ENCODE measurements at regions not wholly inside any gene's neighbourhood (a gene's known extent, or its start where the extent isn't known, plus 50 kb on each side); places are given as distances from the start of the nearest gene placed in this dataset.

DNA sequence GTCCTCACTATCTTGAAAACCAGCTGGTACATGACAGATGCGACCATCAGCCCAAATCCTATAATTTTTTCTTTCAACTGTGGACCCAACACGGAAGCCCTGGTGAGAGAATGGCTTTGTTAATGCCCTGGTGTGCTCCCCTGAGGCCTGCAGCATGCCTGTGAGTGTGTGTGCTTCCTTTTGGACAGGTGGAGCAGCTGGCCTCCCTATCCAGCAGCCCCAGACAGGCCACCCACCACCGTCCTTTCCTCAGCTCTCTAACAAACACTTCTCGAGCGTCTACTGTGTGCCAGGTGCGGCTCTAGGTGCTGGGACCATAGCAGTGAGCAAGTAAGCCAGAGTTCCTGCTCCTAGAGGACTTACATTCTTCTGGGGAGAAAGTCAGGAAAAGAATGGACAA is 78.9 kb upstream of the GZMB start:
- Histone ChIP-seq H3F3A (ENCODE audit: insufficient read depth, low read length) (no peaks in the 10 kb centered on the region), H3K36me3 (ENCODE audit: insufficient read depth, low read length) (no peaks in the 10 kb centered on the region), H3K9ac (ENCODE audit: low read length) (no peak overlapping the region), H3K9me2 (ENCODE audit: low read depth, low read length) (no peaks in the 10 kb centered on the region), H2AFZ (ENCODE audit: low read length) (no peak overlapping the region), H3K4me3 (ENCODE audit: low read depth, low read length, poor library complexity, severe bottlenecking) (no peak overlapping the region), H3K4me1 (ENCODE audit: insufficient read depth, low read length, severe bottlenecking) (no peaks in the 10 kb centered on the region), H3K9me3 (ENCODE audit: low read length) (no peaks in the 10 kb centered on the region), H3K27ac (ENCODE audit: low read depth, low read length, poor library complexity, severe bottlenecking) (no peak overlapping the region), H3K27me3 (ENCODE audit: insufficient read depth, low read length) (no peaks in the 10 kb centered on the region), H4K20me1 (ENCODE audit: insufficient read depth, low read length) (no peaks in the 10 kb centered on the region), H3K4me2 (ENCODE audit: low read length) (no peak overlapping the region), H3K79me2 (ENCODE audit: insufficient read depth, low read length) (no peaks in the 10 kb centered on the region)
- no peak for TF ChIP-seq CTCF (IDR thresholded peaks at IDR 0.05; ENCODE audit: low read length)
- TF ChIP-seq EZH2 (IDR thresholded peaks at IDR 0.05; ENCODE audit: borderline replicate concordance, low read length) = no peak

DNA sequence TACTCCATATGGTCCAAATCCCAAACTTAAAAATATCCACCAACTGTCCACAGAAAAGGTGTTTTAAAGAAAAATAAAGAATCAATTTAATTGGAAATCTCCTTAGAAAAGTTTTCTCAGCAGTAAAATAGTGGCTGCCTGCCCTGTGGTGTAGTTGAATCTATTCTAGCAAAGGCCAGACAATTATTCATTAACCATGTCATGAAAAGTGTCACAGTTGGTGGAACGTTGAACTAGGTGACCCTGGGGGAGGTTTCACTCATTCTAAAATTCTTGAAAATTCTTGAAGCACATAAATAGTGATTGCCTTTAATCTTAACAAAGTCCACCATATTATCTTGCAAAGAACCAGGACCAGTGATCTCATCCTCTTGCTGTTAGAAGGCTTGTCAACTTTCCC is 78.4 kb upstream of the GZMB start:
- Histone ChIP-seq H3K4me3 (ENCODE audit: low read depth, low read length, poor library complexity, severe bottlenecking) (no peak overlapping the region), H3K9me3 (ENCODE audit: low read length) (no peaks in the 10 kb centered on the region), H3K36me3 (ENCODE audit: insufficient read depth, low read length) (no peaks in the 10 kb centered on the region), H3F3A (ENCODE audit: insufficient read depth, low read length) (no peaks in the 10 kb centered on the region), H3K9ac (ENCODE audit: low read length) (no peak overlapping the region), H3K27me3 (ENCODE audit: insufficient read depth, low read length) (no peaks in the 10 kb centered on the region), H3K9me2 (ENCODE audit: low read depth, low read length) (no peaks in the 10 kb centered on the region), H3K79me2 (ENCODE audit: insufficient read depth, low read length) (no peaks in the 10 kb centered on the region), H2AFZ (ENCODE audit: low read length) (no peak overlapping the region), H3K4me2 (ENCODE audit: low read length) (no peak overlapping the region), H3K27ac (ENCODE audit: low read depth, low read length, poor library complexity, severe bottlenecking) (no peak overlapping the region), H3K4me1 (ENCODE audit: insufficient read depth, low read length, severe bottlenecking) (no peaks in the 10 kb centered on the region), H4K20me1 (ENCODE audit: insufficient read depth, low read length) (no peaks in the 10 kb centered on the region)
- TF ChIP-seq CTCF (IDR thresholded peaks at IDR 0.05; ENCODE audit: low read length) (no peak), EZH2 (IDR thresholded peaks at IDR 0.05; ENCODE audit: borderline replicate concordance, low read length) (no peak)

- Histone ChIP-seq H3F3A (ENCODE audit: insufficient read depth, low read length) (no peaks in the 10 kb centered on the region), H3K27ac (ENCODE audit: low read depth, low read length, poor library complexity, severe bottlenecking) (no peak overlapping the region), H3K36me3 (ENCODE audit: insufficient read depth, low read length) (no peaks in the 10 kb centered on the region), H3K4me3 (ENCODE audit: low read depth, low read length, poor library complexity, severe bottlenecking) (no peak overlapping the region), H4K20me1 (ENCODE audit: insufficient read depth, low read length) (no peaks in the 10 kb centered on the region), H3K9me2 (ENCODE audit: low read depth, low read length) (no peaks in the 10 kb centered on the region), H3K27me3 (ENCODE audit: insufficient read depth, low read length) (0 out of 2 replicates have a peak, but pooled peaks cover 4% of the 10 kb centered on the region), H3K9me3 (ENCODE audit: low read length) (no peaks in the 10 kb centered on the region), H3K4me1 (ENCODE audit: insufficient read depth, low read length, severe bottlenecking) (no peaks in the 10 kb centered on the region), H3K9ac (ENCODE audit: low read length) (no peak overlapping the region), H3K79me2 (ENCODE audit: insufficient read depth, low read length) (no peaks in the 10 kb centered on the region), H2AFZ (ENCODE audit: low read length) (no peak overlapping the region), H3K4me2 (ENCODE audit: low read length) (no peak overlapping the region)
- TF ChIP-seq EZH2 (IDR thresholded peaks at IDR 0.05; ENCODE audit: borderline replicate concordance, low read length) (no peak), CTCF (IDR thresholded peaks at IDR 0.05; ENCODE audit: low read length) (peak; percentile 76)
Observed at GRCh38 chr14:24710403-24711112, 76.6 kb upstream of the GZMB start.

All from OCI-LY1 (cell line).